ENCODE measurements at regions not wholly inside any gene's neighbourhood (a gene's known extent, or its start where the extent isn't known, plus 50 kb on each side); places are given as distances from the start of the nearest gene placed in this dataset.

DNA sequence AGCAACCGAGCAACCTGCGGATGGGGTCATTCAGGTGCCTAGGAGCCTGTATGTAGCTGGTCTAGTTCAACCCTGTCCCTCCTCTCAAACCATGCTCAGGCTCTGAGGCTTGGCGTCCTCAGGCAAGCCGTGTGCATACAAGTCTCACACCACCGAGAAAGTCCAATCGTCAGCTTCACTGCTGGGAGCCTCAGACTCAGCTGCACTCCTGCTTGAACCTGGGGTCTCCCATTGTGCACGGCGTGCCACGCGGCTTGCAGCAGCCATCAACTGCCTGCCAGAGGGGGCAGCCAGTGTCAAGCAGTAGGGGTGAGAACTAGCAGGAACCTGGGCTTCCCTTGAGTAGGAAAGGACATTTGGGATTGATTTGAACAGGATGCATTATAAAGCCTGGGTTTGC is 1064.6 kb downstream of the BCL11B start:
- DNase-seq (ENCODE audit: low spot score), result no peak
- Histone ChIP-seq H3K27me3 (ENCODE audit: control insufficient read depth in 1 of 2, insufficient read depth in 2 of 2, low read length in 2 of 2) (no peaks in the 10 kb centered on the region), H3K4me1 (ENCODE audit: insufficient read depth, low read length) (no peaks in the 10 kb centered on the region), H3K9ac (ENCODE audit: insufficient read depth, low read depth, low read length) (no peak overlapping the region), H3K27ac (ENCODE audit: extremely low read length, insufficient read depth, low read length) (no peak overlapping the region), H2AFZ (ENCODE audit: low read length) (no peak overlapping the region), H4K20me1 (ENCODE audit: insufficient read depth, low read length) (no peaks in the 10 kb centered on the region), H3K4me3 (replicated peaks in 1 of 3; ENCODE audit: insufficient read depth in 1 of 3, low read depth in 2 of 3, low read length in 3 of 3) (no peak overlapping the region), H3K4me2 (ENCODE audit: low read depth, low read length) (no peak overlapping the region), H3K36me3 (replicated peaks in 1 of 2; ENCODE audit: control insufficient read depth in 1 of 2, insufficient read depth in 2 of 2, low read length in 2 of 2) (no peaks in the 10 kb centered on the region), H3K9me3 (ENCODE audit: low read length) (peaks cover 67% of the 10 kb centered on the region), H3K79me2 (ENCODE audit: insufficient read depth, low read length) (no peaks in the 10 kb centered on the region)
- POLR2A ChIA-PET, result no interaction called here
- BruUV-seq (replicated peaks), result no TSS peak
- intact Hi-C loops (cut with micrococcal nuclease; ENCODE audit: unreplicated experiment), result no loop called here
- FAIRE-seq, result no peak
- CTCF ChIA-PET (ENCODE audit: low intra/inter-chr PET ratio, low total read pairs), result no interaction called here
- ATAC-seq, result no peak
- in situ Hi-C loops (cut with HindIII; ENCODE audit: extremely low pct_ligation_motif_present, low pct_unique_long_range_greater_than_20kb), result no loop called here
- no peak for TF ChIP-seq ZNF598 (CRISPR knock-in tag; IDR thresholded peaks at IDR 0.05; ENCODE audit: borderline replicate concordance)
- no peak for TF ChIP-seq DR1 (CRISPR knock-in tag; IDR thresholded peaks at IDR 0.05)
- no peak for TF ChIP-seq HNRNPK (IDR thresholded peaks at IDR 0.05; ENCODE audit: low read depth, low read length, poor library complexity, severe bottlenecking)
- no peak for TF ChIP-seq MNT (IDR thresholded peaks at IDR 0.05)
- TF ChIP-seq, protein P1, sequence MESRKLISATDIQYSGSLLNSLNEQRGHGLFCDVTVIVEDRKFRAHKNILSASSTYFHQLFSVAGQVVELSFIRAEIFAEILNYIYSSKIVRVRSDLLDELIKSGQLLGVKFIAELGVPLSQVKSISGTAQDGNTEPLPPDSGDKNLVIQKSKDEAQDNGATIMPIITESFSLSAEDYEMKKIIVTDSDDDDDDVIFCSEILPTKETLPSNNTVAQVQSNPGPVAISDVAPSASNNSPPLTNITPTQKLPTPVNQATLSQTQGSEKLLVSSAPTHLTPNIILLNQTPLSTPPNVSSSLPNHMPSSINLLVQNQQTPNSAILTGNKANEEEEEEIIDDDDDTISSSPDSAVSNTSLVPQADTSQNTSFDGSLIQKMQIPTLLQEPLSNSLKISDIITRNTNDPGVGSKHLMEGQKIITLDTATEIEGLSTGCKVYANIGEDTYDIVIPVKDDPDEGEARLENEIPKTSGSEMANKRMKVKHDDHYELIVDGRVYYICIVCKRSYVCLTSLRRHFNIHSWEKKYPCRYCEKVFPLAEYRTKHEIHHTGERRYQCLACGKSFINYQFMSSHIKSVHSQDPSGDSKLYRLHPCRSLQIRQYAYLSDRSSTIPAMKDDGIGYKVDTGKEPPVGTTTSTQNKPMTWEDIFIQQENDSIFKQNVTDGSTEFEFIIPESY (CRISPR knock-in tag; IDR thresholded peaks at IDR 0.05), result no peak
- TF ChIP-seq PHF5A (CRISPR knock-in tag; IDR thresholded peaks at IDR 0.05; ENCODE audit: low read depth, unreplicated experiment), result no peak
- TF ChIP-seq IKZF4 (CRISPR knock-in tag; IDR thresholded peaks at IDR 0.05; ENCODE audit: borderline replicate concordance, low read depth, not compliant biosample characterization), result no peak
- no peak for TF ChIP-seq TFDP2 (CRISPR knock-in tag; IDR thresholded peaks at IDR 0.05)
- TF ChIP-seq ATF7-NPFF (CRISPR knock-in tag; IDR thresholded peaks at IDR 0.05; ENCODE audit: low read depth), result no peak
- no peak for TF ChIP-seq ATF5 (CRISPR knock-in tag; IDR thresholded peaks at IDR 0.05; ENCODE audit: low read depth)
- TF ChIP-seq MIXL1 (CRISPR knock-in tag; IDR thresholded peaks at IDR 0.05), result no peak
- TF ChIP-seq NCOA2 (CRISPR knock-in tag; IDR thresholded peaks at IDR 0.05), result no peak
- TF ChIP-seq JUND (CRISPR knock-in tag; IDR thresholded peaks at IDR 0.05), result no peak
- no peak for TF ChIP-seq ZNF839 (CRISPR knock-in tag; IDR thresholded peaks at IDR 0.05; ENCODE audit: borderline replicate concordance)
- TF ChIP-seq MLX (CRISPR knock-in tag; IDR thresholded peaks at IDR 0.05), result no peak
- no peak for TF ChIP-seq ZNF562 (CRISPR knock-in tag; IDR thresholded peaks at IDR 0.05; ENCODE audit: borderline replicate concordance)
- 0% methylated on average over 5 of the region's 10 CpGs for WGBS (ENCODE audit: low lambda C conversion rate)

Measured in HepG2 (cell line).